Ovary (tissue), 3 donors: ENCODE measurements at regions not wholly inside any gene's neighbourhood (a gene's known extent, or its start where the extent isn't known, plus 50 kb on each side); places are given as distances from the start of the nearest gene placed in this dataset.

Experiments used
- CTCF ChIP-seq, 3 donors: fragments of 450-650 bp in 2 of 3; fragments of 200-600 bp in 1 of 3; IDR thresholded peaks; one replicate each; pipeline versions ENCODE4 v1.5.1 to v1.8.0; 2016 to 2022; ENCODE audit warnings: antibody characterized with exemption in 3 of 3, mild to moderate bottlenecking in 1 of 3
- EP300 ChIP-seq: sonication (generic); formaldehyde crosslinking; IDR thresholded peaks from one replicate; pipeline ENCODE4 v1.6.1; 2017; ENCODE audit warnings: antibody characterized with exemption
- donor health status: DM: no; HTN: no; CAD: no.

DNA sequence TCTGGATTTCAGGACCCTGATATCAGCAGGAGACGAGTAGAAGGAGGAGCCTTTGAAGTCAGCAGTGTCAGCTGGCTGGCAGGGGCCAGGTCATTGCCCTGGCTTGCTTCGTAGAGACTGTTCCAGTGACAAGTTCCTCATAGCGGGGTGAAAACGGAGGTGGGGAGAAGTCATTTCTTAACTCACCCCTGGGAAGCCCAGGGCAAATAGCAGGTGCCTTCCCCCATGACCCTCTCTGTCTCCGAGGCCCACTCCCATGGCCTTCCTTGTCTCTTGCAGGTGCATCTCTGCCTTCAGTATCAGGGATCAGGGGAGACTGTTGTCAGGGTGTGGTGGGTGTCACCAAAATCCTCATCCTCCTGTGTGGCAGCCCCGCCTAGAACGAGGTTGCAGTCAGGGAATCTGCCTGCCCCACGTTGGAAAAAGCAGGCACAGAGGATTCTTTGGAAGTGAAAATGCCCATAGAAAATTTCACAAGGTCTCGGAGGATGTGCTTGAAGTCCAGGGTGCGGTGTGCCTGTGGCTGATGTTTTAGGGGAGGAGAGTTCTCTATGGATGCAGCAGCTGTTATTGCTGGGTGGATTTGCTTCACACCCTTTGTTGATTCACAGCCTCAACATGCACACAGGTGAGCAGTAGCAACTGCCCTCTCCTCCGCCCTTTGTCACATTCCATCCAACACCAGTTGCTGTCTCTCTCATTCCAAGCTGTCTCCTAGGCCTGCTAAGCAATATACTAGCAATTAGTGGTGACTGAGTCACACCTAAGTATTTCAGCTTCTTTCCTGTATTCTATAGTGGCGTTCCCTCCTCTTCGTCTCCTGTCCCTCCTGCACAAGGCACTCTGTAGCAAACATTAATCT, 142.6 kb upstream of the FHL2 start:
- no peak for TF ChIP-seq CTCF (IDR thresholded peaks at IDR 0.05)
- no peak for TF ChIP-seq EP300
